RWPE2 (cell line): ENCODE measurements at regions not wholly inside any gene's neighbourhood (a gene's known extent, or its start where the extent isn't known, plus 50 kb on each side); places are given as distances from the start of the nearest gene placed in this dataset.

Source experiments
- ATAC-seq: fragments of 200-7000 bp; cut with Tn5 transposase; 3 replicates; pipeline ENCODE4 v1.9.1; 2021; ENCODE audit warnings: low read depth
- DNase-seq: peaks from one replicate; pipeline ENCODE4 v3.0.0-alpha.2; 2020; ENCODE audit warnings: low spot score
- H3K27ac ChIP-seq: fragments of 450-650 bp; 2 replicates; pipeline ENCODE4 v1.5.1; 2017; ENCODE audit warnings: mild to moderate bottlenecking; ENCODE audit not compliant: poor library complexity, severe bottlenecking
- H3K27me3 ChIP-seq: fragments of 250-450 bp; sonication (Bioruptor Pico); 2 replicates; pipeline ENCODE4 v1.5.1; 2021; ENCODE audit warnings: mild to moderate bottlenecking, moderate library complexity; ENCODE audit not compliant: insufficient read depth, poor library complexity, severe bottlenecking
- H3K36me3 ChIP-seq: fragments of 250-450 bp; sonication (Bioruptor Pico); 2 replicates; pipeline ENCODE4 v1.5.1; 2020; ENCODE audit warnings: low read depth, mild to moderate bottlenecking, moderate library complexity
- H3K4me1 ChIP-seq: fragments of 250-450 bp; sonication (Bioruptor Pico); 2 replicates; pipeline ENCODE4 v1.5.1; 2021; ENCODE audit warnings: mild to moderate bottlenecking, moderate library complexity; ENCODE audit not compliant: insufficient read depth, poor library complexity, severe bottlenecking
- H3K4me3 ChIP-seq: fragments of 250-450 bp; sonication (Bioruptor Pico); 2 replicates; pipeline ENCODE4 v1.5.1; 2021; ENCODE audit warnings: mild to moderate bottlenecking, moderate library complexity; ENCODE audit not compliant: severe bottlenecking
- H3K9me3 ChIP-seq: fragments of 250-450 bp; sonication (Bioruptor Pico); 2 replicates; pipeline ENCODE4 v1.5.1; 2021; ENCODE audit warnings: mild to moderate bottlenecking, moderate library complexity; ENCODE audit not compliant: severe bottlenecking
- TF ChIP-seq, protein P1 (sequence below): fragments of 450-650 bp; IDR thresholded peaks from one replicate; pipeline ENCODE4 v1.5.1; 2017; ENCODE audit warnings: mild to moderate bottlenecking, moderate library complexity; ENCODE audit not compliant: poor library complexity, severe bottlenecking

DNA sequence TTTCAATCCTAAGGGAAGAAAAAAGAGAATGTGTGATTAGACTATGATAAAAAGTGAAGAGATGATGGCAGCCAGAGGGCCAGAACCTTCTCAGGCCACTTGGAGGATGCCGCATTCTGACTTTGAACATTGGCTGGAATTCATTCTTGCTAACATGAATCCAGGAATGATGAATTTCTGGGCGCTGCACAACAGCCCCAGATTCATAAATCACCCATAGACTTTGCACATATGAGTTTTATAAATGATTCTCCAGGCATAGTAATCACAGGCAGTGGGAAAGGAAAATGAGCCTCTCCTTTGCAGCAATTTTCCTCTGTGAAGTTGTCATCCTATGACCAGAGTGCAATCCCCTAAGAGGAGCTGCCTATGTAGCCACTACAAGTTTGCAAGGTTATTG is 555.4 kb downstream of the KCTD12 start:
- no peaks in the 10 kb centered on the region for H3K36me3 ChIP-seq
- H3K27me3 ChIP-seq: no peaks in the 10 kb centered on the region
- TF ChIP-seq, protein P1, sequence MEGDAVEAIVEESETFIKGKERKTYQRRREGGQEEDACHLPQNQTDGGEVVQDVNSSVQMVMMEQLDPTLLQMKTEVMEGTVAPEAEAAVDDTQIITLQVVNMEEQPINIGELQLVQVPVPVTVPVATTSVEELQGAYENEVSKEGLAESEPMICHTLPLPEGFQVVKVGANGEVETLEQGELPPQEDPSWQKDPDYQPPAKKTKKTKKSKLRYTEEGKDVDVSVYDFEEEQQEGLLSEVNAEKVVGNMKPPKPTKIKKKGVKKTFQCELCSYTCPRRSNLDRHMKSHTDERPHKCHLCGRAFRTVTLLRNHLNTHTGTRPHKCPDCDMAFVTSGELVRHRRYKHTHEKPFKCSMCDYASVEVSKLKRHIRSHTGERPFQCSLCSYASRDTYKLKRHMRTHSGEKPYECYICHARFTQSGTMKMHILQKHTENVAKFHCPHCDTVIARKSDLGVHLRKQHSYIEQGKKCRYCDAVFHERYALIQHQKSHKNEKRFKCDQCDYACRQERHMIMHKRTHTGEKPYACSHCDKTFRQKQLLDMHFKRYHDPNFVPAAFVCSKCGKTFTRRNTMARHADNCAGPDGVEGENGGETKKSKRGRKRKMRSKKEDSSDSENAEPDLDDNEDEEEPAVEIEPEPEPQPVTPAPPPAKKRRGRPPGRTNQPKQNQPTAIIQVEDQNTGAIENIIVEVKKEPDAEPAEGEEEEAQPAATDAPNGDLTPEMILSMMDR: no peak
- ATAC-seq (no peak), DNase-seq (no peak)
- H3K27ac ChIP-seq: no peak overlapping the region
- no peak overlapping the region for H3K4me3 ChIP-seq
- no peaks in the 10 kb centered on the region for H3K4me1 ChIP-seq
- H3K9me3 ChIP-seq: no peaks in the 10 kb centered on the region

DNA sequence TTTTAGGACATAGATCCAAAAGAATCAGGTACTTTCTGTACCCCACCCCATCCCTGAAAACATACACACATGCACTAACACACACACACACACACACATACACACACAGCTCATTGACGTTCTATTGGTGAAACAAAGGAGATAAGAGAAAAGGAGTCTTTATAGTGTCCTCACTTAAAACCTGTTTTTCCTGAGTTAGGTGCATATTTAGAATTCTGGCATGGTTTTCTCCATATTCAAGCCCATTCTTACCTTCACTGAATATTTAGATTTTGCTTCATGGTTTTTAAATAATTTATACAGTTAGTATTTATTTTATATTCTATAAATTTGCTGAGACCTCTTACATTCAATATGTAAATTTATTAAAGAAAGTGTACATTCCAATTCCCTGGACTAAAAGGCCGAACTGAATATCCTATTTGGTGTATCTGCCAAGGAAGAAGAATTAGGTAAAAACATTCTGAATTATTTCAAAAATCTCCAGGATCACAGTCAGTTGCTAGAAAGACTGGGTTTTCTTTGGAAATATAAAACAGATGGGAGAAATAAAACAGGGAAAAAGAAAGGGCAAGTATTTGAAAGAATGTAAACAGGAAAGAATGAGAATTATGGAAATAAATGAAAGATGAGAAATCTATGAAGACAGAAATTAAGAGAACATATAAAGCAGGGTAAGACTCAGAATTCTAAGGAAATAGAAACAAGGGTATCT is 556.2 kb downstream of the KCTD12 start:
- ATAC-seq: no peak
- no peaks in the 10 kb centered on the region for H3K27me3 ChIP-seq
- H3K27ac ChIP-seq: no peak overlapping the region
- no peak overlapping the region for H3K4me3 ChIP-seq
- H3K4me1 ChIP-seq: no peaks in the 10 kb centered on the region
- TF ChIP-seq, protein P1: no peak
- no peaks in the 10 kb centered on the region for H3K36me3 ChIP-seq
- no peaks in the 10 kb centered on the region for H3K9me3 ChIP-seq
- no peak for DNase-seq

DNA sequence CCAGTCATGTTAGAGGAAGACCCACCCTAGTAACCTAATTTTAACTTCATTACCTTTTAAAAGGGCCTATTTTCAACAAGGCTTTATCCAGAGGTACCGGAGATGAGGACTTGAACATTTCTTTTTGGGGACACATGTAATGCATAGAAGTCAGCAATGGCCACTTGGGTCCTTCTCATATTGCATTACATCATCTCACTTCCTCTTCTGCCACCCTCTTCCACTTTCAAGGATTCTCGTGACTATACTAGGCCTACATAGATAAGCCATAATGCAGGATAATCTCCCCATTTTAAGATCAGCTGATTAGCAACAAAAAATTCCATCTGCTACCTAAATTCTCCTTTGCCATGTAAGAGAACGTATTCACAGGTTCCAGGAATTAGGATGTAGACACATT is 557.2 kb downstream of the KCTD12 start:
- ATAC-seq (no peak), DNase-seq (no peak)
- Histone ChIP-seq H3K9me3 (no peaks in the 10 kb centered on the region), H3K27me3 (no peaks in the 10 kb centered on the region), H3K36me3 (no peaks in the 10 kb centered on the region), H3K4me3 (no peak overlapping the region), H3K27ac (no peak overlapping the region), H3K4me1 (no peaks in the 10 kb centered on the region)
- TF ChIP-seq, protein P1: no peak

DNA sequence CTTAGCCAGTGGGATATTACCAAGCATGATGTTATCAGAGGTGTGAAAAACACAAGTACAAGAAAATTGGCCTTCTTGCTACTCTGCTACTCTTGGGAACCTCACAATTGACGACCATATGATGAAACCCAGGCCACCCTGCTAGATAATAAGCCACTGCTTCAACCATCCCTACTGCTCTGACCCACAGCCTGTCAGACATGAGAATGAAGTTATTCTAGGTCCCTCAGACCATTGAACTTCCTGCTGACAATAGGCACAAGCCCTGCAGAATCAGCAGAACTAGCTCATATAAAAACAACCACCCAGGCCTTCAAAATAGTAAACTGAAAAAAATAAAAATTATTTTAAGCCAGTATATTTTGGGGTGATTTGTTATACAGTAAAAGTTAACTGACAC is 559.9 kb downstream of the KCTD12 start:
- Histone ChIP-seq H3K9me3 (no peaks in the 10 kb centered on the region), H3K27me3 (no peaks in the 10 kb centered on the region), H3K4me3 (no peak overlapping the region), H3K4me1 (no peaks in the 10 kb centered on the region), H3K27ac (no peak overlapping the region), H3K36me3 (no peaks in the 10 kb centered on the region)
- TF ChIP-seq, protein P1: no peak
- no peak for ATAC-seq
- DNase-seq: no peak

DNA sequence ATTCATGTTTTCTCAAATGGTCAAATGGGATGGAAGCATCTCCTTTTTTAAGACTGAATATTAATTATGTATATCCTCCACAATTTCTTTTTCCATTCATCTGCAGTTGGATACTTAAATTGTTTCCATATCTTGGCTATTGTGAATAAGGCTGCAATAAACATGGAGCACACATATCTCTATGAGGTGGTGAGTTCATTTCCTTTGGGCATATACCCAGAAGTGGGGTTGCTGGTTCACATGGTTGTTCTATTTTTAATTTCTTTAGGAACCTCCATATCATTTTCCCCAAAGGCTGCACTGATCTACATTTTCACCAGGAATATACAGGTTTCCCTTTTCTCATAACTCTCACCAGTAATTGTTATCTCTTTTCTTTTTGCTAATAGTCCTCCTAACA is 566.3 kb downstream of the KCTD12 start:
- DNase-seq (no peak), ATAC-seq (no peak)
- TF ChIP-seq, protein P1: no peak
- Histone ChIP-seq H3K9me3 (no peaks in the 10 kb centered on the region), H3K4me3 (no peak overlapping the region), H3K27ac (no peak overlapping the region), H3K36me3 (no peaks in the 10 kb centered on the region), H3K27me3 (no peaks in the 10 kb centered on the region), H3K4me1 (no peaks in the 10 kb centered on the region)
